GM23248 (cell line): ENCODE measurements at regions not wholly inside any gene's neighbourhood (a gene's known extent, or its start where the extent isn't known, plus 50 kb on each side); places are given as distances from the start of the nearest gene placed in this dataset.

Source experiments
- EZH2 ChIP-seq: fragments of 200-600 bp; sonication (generic); IDR thresholded peaks from 2 replicates; pipeline ENCODE4 v1.6.1; 2018; ENCODE audit warnings: antibody characterized with exemption, mild to moderate bottlenecking; ENCODE audit not compliant: insufficient read depth, poor library complexity, severe bottlenecking
- EZH2phosphoT487 ChIP-seq: fragments of 200-600 bp; sonication (generic); IDR thresholded peaks from 2 replicates; pipeline ENCODE4 v1.6.1; 2018; ENCODE audit warnings: antibody characterized with exemption, moderate library complexity, mild to moderate bottlenecking, low read depth; ENCODE audit not compliant: insufficient read depth

DNA sequence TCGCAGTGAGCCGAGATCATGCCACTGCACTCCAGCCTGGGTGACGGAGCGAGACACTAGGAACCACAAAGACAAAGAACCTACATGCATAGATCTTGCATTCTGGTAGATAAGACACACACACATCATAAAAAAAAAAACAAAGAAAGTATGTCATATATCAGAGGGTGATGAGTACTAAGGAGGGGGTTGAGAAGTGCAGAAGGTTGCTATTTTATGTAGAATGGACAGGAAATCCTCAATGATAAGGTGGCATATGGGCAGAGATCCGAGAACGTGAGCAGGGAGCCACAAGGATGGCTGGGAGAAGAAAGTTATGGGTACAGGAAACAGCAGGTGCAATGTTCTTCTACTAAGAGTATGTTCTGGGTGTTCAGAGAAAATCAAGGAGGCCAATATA is 118.8 kb downstream of the MEX3B start:
- no peak for TF ChIP-seq EZH2
- no peak for TF ChIP-seq EZH2phosphoT487
